Natural killer cell treated with Interleukin-12 subunit alpha and Interleukin-12 subunit beta and Interleukin-15 and Interleukin-18, amount 100 ng/mL, for 72 hours (primary cell): ENCODE measurements at regions not wholly inside any gene's neighbourhood (a gene's known extent, or its start where the extent isn't known, plus 50 kb on each side); places are given as distances from the start of the nearest gene placed in this dataset.

Experiments used
- ATAC-seq, 2 donors: fragments of 150-1000 bp; cut with Tn5 transposase in 1 of 2; sonication (Bioruptor Pico), chemical (Tn5 transposase) in 1 of 2; 2 replicates each; pipeline ENCODE4 v1.10.0; 2021
- DNase-seq: peaks from one replicate; pipeline ENCODE4 v3.0.0; 2022; ENCODE audit warnings: low spot score
- H3K27ac Mint-ChIP-seq, 2 donors: 1 replicate in 1 of 2; 2 replicates in 1 of 2; pipeline ENCODE4 v1.8.0; 2022; ENCODE audit warnings: mixed read lengths in 2 of 2, mild to moderate bottlenecking in 1 of 2, moderate library complexity in 1 of 2
- H3K27me3 Mint-ChIP-seq, 2 donors: 1 replicate in 1 of 2; 2 replicates in 1 of 2; pipeline ENCODE4 v1.8.0; 2022; ENCODE audit warnings: mixed read lengths in 2 of 2
- H3K36me3 Mint-ChIP-seq: one replicate; pipeline ENCODE4 v1.8.0; 2022; ENCODE audit warnings: mixed read lengths
- H3K4me1 Mint-ChIP-seq, 2 donors: 1 replicate in 1 of 2; 2 replicates in 1 of 2; pipeline ENCODE4 v1.8.0; 2022; ENCODE audit warnings: low read depth in 2 of 2, mixed read lengths in 2 of 2, mild to moderate bottlenecking in 1 of 2
- H3K4me3 Mint-ChIP-seq: one replicate; pipeline ENCODE4 v1.8.0; 2022; ENCODE audit warnings: mixed read lengths
- H3K9me3 Mint-ChIP-seq: 2 replicates; pipeline ENCODE4 v1.8.0; 2022; ENCODE audit warnings: mixed read lengths

DNA sequence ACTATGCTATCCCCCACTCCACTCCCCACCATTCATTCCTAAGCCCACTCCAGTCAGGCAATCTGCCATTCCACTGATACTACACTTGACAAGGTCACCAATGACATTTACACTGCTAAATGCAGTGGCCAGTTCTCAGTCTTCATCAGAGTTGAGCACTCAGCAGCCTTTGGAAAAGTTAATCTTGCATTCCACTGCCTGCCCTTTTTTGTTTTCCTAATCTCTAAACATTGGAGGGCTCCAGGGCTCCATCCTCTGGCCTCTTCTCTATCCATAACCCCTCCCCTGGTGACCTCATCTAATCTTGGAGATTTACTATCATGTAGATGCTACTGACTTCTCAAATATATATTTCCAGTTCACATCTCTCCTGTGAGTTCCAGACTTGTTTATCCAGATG is 70.9 kb upstream of the S1PR1 start:
- Mint-ChIP-seq H3K36me3 (peaks cover 7% of the 10 kb centered on the region), H3K9me3 (no peaks in the 10 kb centered on the region), H3K4me1 (peaks cover 2 to 12% of the 10 kb centered on the region in 2 donors), H3K27me3 (no peaks in the 10 kb centered on the region), H3K27ac (no peak overlapping the region), H3K4me3 (no peak overlapping the region)
- DNase-seq (no peak), ATAC-seq (no peak)

- H3K4me1 Mint-ChIP-seq: peaks cover 2 to 12% of the 10 kb centered on the region in 2 donors
- ATAC-seq: no peak
- H3K27me3 Mint-ChIP-seq: no peaks in the 10 kb centered on the region
- H3K36me3 Mint-ChIP-seq: peaks cover 7% of the 10 kb centered on the region
- H3K4me3 Mint-ChIP-seq: no peak overlapping the region
- no peak overlapping the region for H3K27ac Mint-ChIP-seq
- DNase-seq: no peak
- no peaks in the 10 kb centered on the region for H3K9me3 Mint-ChIP-seq
These were observed 71.3 kb upstream of the S1PR1 start for GRCh38 chr1:101165532-101165931.

GRCh38 chr1:101164776-101165175 is 72.0 kb upstream of the S1PR1 start:
- no peak for ATAC-seq
- Mint-ChIP-seq H3K27ac (no peak overlapping the region), H3K9me3 (no peaks in the 10 kb centered on the region), H3K27me3 (no peaks in the 10 kb centered on the region), H3K36me3 (peaks cover 7% of the 10 kb centered on the region), H3K4me3 (no peak overlapping the region), H3K4me1 (peaks cover 2 to 12% of the 10 kb centered on the region in 2 donors)
- no peak for DNase-seq

DNA sequence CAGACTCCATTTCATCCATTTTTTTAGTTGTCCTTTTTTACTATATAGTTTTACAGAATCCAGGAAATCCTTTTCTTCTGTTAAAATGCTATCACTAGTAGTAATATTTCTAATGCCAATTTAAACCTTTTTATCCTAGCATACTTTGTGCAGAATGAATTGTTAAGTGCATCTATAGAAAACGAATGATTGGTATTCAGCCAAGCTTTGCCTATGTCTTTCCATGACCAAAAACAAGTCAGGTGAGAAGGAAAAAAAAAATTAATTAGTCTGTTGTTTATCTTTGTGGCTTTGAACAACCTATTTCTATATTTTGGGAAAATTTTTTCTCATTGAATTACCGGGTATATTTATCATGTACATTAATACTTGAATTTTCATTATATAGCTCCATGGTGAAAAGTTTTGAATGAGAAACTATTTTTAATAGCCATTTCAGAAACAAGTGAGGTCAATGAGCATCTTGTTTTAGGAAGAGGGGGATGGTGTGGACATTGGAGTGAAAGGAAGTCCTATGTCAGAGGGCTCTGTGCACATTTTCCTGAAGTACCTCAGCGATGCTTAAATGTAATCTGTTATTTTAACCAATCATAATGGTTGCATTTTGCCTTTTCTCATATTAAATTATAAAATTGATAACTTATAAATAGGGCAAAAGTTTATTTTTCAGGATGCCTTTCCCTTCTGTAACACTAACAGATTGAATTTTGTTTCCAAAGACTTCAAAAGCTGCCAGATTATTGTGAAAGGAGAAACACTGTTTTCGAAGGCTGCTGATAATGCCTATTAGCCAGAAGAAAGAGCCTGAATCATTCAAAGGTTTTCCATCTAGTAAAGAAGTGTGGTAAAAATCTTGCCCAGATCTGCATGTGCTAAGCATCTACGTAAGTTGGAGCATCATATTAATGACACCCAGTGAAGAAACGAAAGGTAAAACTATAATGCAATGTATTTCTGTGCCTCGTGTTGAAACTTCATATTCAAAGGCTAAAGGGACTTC is 73.8 kb upstream of the S1PR1 start:
- Mint-ChIP-seq H3K27ac (no peak overlapping the region), H3K27me3 (no peaks in the 10 kb centered on the region), H3K4me1 (peaks cover 2 to 9% of the 10 kb centered on the region in 2 donors), H3K9me3 (no peaks in the 10 kb centered on the region), H3K36me3 (peaks cover 7% of the 10 kb centered on the region), H3K4me3 (no peak overlapping the region)
- DNase-seq: no peak
- no peak for ATAC-seq

DNA sequence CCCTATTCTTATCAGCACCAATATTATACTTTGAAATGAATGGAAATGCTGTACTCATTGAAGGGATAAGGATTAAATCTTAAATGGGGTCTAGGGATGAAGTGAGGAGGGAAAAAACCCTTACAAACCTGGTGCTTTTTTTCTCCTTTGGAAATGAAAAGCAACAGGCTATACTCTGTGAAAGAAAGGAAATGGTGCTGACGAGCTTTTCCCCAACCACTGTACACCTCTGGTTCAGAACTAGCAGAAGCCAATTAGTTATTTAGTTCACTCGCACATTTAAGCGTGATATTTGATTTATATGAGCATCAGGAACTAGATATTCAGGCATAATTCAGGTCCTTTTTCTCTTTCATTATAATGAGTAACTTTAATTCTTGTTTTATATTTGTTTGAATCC is 74.5 kb upstream of the S1PR1 start:
- H3K4me3 Mint-ChIP-seq: no peak overlapping the region
- no peak overlapping the region for H3K27ac Mint-ChIP-seq
- ATAC-seq: no peak
- H3K9me3 Mint-ChIP-seq: no peaks in the 10 kb centered on the region
- peaks cover 2% of the 10 kb centered on the region in 2 donors for H3K4me1 Mint-ChIP-seq
- DNase-seq: no peak
- peaks cover 1% of the 10 kb centered on the region for H3K36me3 Mint-ChIP-seq
- H3K27me3 Mint-ChIP-seq: no peaks in the 10 kb centered on the region

DNA sequence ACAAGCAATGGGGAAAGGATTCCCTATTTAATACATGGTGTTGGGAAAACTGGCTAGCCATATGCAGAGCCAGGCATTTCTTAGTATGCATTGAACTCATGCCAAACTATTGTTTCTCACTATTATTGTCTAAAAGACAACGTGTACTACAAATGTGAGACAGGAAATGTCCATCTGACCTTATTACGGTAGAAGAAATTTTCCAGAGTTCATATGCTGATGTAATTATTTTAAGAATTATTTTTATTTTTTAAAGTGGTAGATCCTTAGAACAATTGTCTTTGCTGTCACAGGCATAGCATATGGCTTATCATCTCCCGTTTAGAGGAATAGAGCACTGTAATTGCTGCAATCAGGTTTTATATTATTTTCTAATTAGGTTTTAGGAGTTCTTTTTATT is 75.2 kb upstream of the S1PR1 start:
- ATAC-seq (no peak), DNase-seq (no peak)
- no peak overlapping the region for H3K27ac Mint-ChIP-seq
- no peaks in the 10 kb centered on the region for H3K27me3 Mint-ChIP-seq
- H3K9me3 Mint-ChIP-seq: no peaks in the 10 kb centered on the region
- H3K4me1 Mint-ChIP-seq: peaks cover 0 to 2% of the 10 kb centered on the region in 2 donors
- H3K4me3 Mint-ChIP-seq: no peak overlapping the region
- H3K36me3 Mint-ChIP-seq: no peaks in the 10 kb centered on the region

GRCh38 chr1:101158424-101158823 is 78.4 kb upstream of the S1PR1 start:
- Mint-ChIP-seq H3K27me3 (no peaks in the 10 kb centered on the region), H3K4me3 (no peak overlapping the region), H3K27ac (no peak overlapping the region), H3K4me1 (no peaks in the 10 kb centered on the region), H3K36me3 (no peaks in the 10 kb centered on the region), H3K9me3 (no peaks in the 10 kb centered on the region)
- no peak for ATAC-seq
- DNase-seq: no peak

- ATAC-seq: no peak
- Mint-ChIP-seq H3K9me3 (no peaks in the 10 kb centered on the region), H3K36me3 (no peaks in the 10 kb centered on the region), H3K4me3 (no peak overlapping the region), H3K27me3 (no peaks in the 10 kb centered on the region), H3K4me1 (no peaks in the 10 kb centered on the region), H3K27ac (no peak overlapping the region)
- no peak for DNase-seq
These were observed 82.3 kb upstream of the S1PR1 start for GRCh38 chr1:101154547-101154946.

GRCh38 chr1:101153692-101154091 is 83.1 kb upstream of the S1PR1 start:
- H3K27ac Mint-ChIP-seq: no peak overlapping the region
- no peaks in the 10 kb centered on the region for H3K4me1 Mint-ChIP-seq
- ATAC-seq (no peak), DNase-seq (no peak)
- no peaks in the 10 kb centered on the region for H3K9me3 Mint-ChIP-seq
- no peaks in the 10 kb centered on the region for H3K27me3 Mint-ChIP-seq
- no peak overlapping the region for H3K4me3 Mint-ChIP-seq
- H3K36me3 Mint-ChIP-seq: no peaks in the 10 kb centered on the region

DNA sequence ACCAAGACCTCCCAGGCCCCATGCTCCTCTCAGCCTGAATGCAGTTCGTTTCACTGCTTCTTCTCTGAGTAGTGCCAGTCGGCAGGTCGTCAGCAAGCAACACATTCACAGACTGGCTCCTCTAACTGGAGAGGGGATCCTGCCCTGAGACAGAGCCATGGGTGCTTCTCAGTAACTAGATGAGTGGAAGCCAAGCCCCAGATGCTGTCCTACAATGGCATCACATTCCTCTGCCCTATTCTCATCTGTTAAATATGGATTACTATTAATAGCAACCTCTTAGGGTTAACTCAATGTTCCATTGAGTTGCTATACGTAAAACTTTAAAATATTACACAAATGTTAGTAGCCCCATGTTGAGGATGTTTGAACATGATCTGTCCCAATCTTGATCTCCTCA is 84.2 kb upstream of the S1PR1 start:
- H3K4me3 Mint-ChIP-seq: no peak overlapping the region
- no peaks in the 10 kb centered on the region for H3K9me3 Mint-ChIP-seq
- ATAC-seq (no peak), DNase-seq (no peak)
- no peaks in the 10 kb centered on the region for H3K4me1 Mint-ChIP-seq
- H3K36me3 Mint-ChIP-seq: no peaks in the 10 kb centered on the region
- peak overlapping the region in 1 of 2 donors; percentile 14 for H3K27ac Mint-ChIP-seq
- H3K27me3 Mint-ChIP-seq: no peaks in the 10 kb centered on the region

DNA sequence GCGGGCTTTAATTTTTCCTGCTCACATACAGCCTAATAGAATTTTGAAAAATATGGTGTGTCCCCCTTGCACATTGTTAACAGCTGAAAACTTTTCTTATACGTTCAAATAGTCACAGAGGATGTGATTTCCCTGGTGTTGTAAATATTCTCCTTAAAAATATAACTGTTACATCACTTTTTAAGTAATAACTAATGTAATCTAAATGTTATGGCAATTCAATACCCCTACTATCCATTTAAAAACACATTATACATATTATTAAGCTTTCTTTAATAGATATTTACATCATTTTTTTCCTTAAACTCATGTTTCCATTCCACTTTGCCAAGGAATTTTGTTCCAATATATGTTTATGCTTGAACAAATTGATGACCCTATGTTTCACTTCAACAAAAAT is 85.5 kb upstream of the S1PR1 start:
- Mint-ChIP-seq H3K36me3 (no peaks in the 10 kb centered on the region), H3K4me1 (no peaks in the 10 kb centered on the region), H3K27ac (no peak overlapping the region), H3K27me3 (no peaks in the 10 kb centered on the region), H3K4me3 (no peak overlapping the region), H3K9me3 (no peaks in the 10 kb centered on the region)
- ATAC-seq: no peak
- DNase-seq: no peak

GRCh38 chr1:101150670-101151069 is 86.1 kb upstream of the S1PR1 start:
- no peak for DNase-seq
- no peak for ATAC-seq
- Mint-ChIP-seq H3K9me3 (no peaks in the 10 kb centered on the region), H3K4me3 (no peak overlapping the region), H3K4me1 (no peaks in the 10 kb centered on the region), H3K27me3 (no peaks in the 10 kb centered on the region), H3K27ac (no peak overlapping the region), H3K36me3 (no peaks in the 10 kb centered on the region)

GRCh38 chr1:101150266-101150665 is 86.6 kb upstream of the S1PR1 start:
- no peak for ATAC-seq
- Mint-ChIP-seq H3K4me3 (no peak overlapping the region), H3K27ac (no peak overlapping the region), H3K4me1 (no peaks in the 10 kb centered on the region), H3K27me3 (no peaks in the 10 kb centered on the region), H3K9me3 (no peaks in the 10 kb centered on the region), H3K36me3 (no peaks in the 10 kb centered on the region)
- no peak for DNase-seq

GRCh38 chr1:101148980-101149379 is 87.8 kb upstream of the S1PR1 start:
- Mint-ChIP-seq H3K27ac (no peak overlapping the region), H3K27me3 (no peaks in the 10 kb centered on the region)

DNA sequence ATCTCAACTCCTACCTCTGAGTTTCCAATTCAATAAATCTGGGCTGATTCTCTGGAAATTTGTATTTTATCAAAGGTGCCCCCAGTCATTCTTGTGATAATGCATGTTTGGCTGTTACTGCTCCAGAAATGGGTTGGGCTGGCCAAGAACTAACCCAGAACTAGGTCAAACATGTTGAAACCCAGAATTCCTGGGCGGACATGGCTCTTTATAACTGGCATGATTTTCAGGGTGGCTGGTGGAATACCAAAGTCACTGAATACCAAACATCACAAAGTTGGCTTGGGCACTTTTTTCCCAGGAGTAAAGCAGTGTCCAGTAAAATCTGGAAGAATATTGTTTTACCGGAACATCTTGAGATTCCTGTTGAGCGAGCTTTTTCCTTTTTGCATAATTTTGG is 89.4 kb upstream of the S1PR1 start:
- H3K9me3 Mint-ChIP-seq: no peaks in the 10 kb centered on the region
- H3K27me3 Mint-ChIP-seq: no peaks in the 10 kb centered on the region
- no peak for ATAC-seq

More at GRCh38 chr1:101148980-101149379, 87.8 kb upstream of the S1PR1 start:
- H3K4me3 Mint-ChIP-seq: no peak overlapping the region
- no peaks in the 10 kb centered on the region for H3K36me3 Mint-ChIP-seq
- H3K4me1 Mint-ChIP-seq: no peaks in the 10 kb centered on the region
- no peak for DNase-seq
- H3K9me3 Mint-ChIP-seq: no peaks in the 10 kb centered on the region
- ATAC-seq: no peak

More for the DNA sequence above, 89.4 kb upstream of the S1PR1 start:
- H3K4me3 Mint-ChIP-seq: no peak overlapping the region
- no peaks in the 10 kb centered on the region for H3K36me3 Mint-ChIP-seq
- DNase-seq: no peak
- no peak overlapping the region for H3K27ac Mint-ChIP-seq
- H3K4me1 Mint-ChIP-seq: no peaks in the 10 kb centered on the region
